ENCODE measurements at regions not wholly inside any gene's neighbourhood (a gene's known extent, or its start where the extent isn't known, plus 50 kb on each side); places are given as distances from the start of the nearest gene placed in this dataset.
A peak's percentile ranks its signal among the peaks of the same experiment; 100 is the strongest.

GRCh38 chr10:27451054-27451453 lies 53.0 kb upstream of the RAB18 start:
- no peaks in the 10 kb centered on the region for H3K9me3 ChIP-seq
- no peak overlapping the region for H3K4me3 ChIP-seq
- H3K27me3 ChIP-seq: no peaks in the 10 kb centered on the region
- no peaks in the 10 kb centered on the region for H3K36me3 ChIP-seq
- H3K4me1 ChIP-seq: no peaks in the 10 kb centered on the region
- DNase-seq (no peak), ATAC-seq (ENCODE audit: low FRiP score in 2 of 2) (no peak)
- no peak overlapping the region for H3K27ac ChIP-seq
- TF ChIP-seq EP300 (IDR thresholded peaks at IDR 0.05) (no peak), POLR2A (IDR thresholded peaks at IDR 0.05) (no peak), CTCF (IDR thresholded peaks at IDR 0.05) (no peak), POLR2AphosphoS5 (IDR thresholded peaks at IDR 0.05) (no peak)
- 83 to 93% methylated on average over 6 of the region's 6 CpGs for WGBS, 2 donors

GRCh38 chr10:27450225-27450624 lies 53.9 kb upstream of the RAB18 start:
- Histone ChIP-seq H3K4me3 (no peak overlapping the region), H3K36me3 (no peaks in the 10 kb centered on the region), H3K9me3 (no peaks in the 10 kb centered on the region), H3K27me3 (no peaks in the 10 kb centered on the region), H3K27ac (no peak overlapping the region), H3K4me1 (no peaks in the 10 kb centered on the region)
- ATAC-seq (ENCODE audit: low FRiP score in 2 of 2) (no peak), DNase-seq (no peak)
- TF ChIP-seq POLR2AphosphoS5 (IDR thresholded peaks at IDR 0.05): no peak
- TF ChIP-seq EP300 (IDR thresholded peaks at IDR 0.05): no peak
- no peak for TF ChIP-seq POLR2A (IDR thresholded peaks at IDR 0.05)
- no peak for TF ChIP-seq CTCF (IDR thresholded peaks at IDR 0.05)

GRCh38 chr10:27449571-27449970 lies 54.5 kb upstream of the RAB18 start:
- TF ChIP-seq CTCF (IDR thresholded peaks at IDR 0.05) (no peak), POLR2AphosphoS5 (IDR thresholded peaks at IDR 0.05) (no peak), POLR2A (IDR thresholded peaks at IDR 0.05) (no peak), EP300 (IDR thresholded peaks at IDR 0.05) (no peak)
- Histone ChIP-seq H3K27ac (no peak overlapping the region), H3K4me1 (no peaks in the 10 kb centered on the region), H3K9me3 (no peaks in the 10 kb centered on the region), H3K4me3 (no peak overlapping the region), H3K27me3 (no peaks in the 10 kb centered on the region), H3K36me3 (no peaks in the 10 kb centered on the region)
- 76 to 85% methylated on average over 4 of the region's 4 CpGs for WGBS, 2 donors
- ATAC-seq (ENCODE audit: low FRiP score in 2 of 2): no peak
- DNase-seq: no peak

- DNase-seq (no peak), ATAC-seq (ENCODE audit: low FRiP score in 2 of 2) (peak in 1 of 2 donors; percentile 35)
- 75% methylated on average over 2 of the region's 2 CpGs for WGBS, 2 donors
- H3K4me1 ChIP-seq: no peaks in the 10 kb centered on the region
- TF ChIP-seq POLR2AphosphoS5 (IDR thresholded peaks at IDR 0.05) (no peak), POLR2A (IDR thresholded peaks at IDR 0.05) (no peak), EP300 (IDR thresholded peaks at IDR 0.05) (no peak), CTCF (IDR thresholded peaks at IDR 0.05) (no peak)
- H3K27me3 ChIP-seq: no peaks in the 10 kb centered on the region
- H3K36me3 ChIP-seq: no peaks in the 10 kb centered on the region
- no peaks in the 10 kb centered on the region for H3K9me3 ChIP-seq
- peak overlapping the region in 1 of 4 donors; percentile 40 for H3K27ac ChIP-seq
- no peak overlapping the region for H3K4me3 ChIP-seq
These were observed 55.2 kb upstream of the RAB18 start for GRCh38 chr10:27448921-27449320.

- no peaks in the 10 kb centered on the region for H3K4me1 ChIP-seq
- H3K27ac ChIP-seq: no peak overlapping the region
- no peak for ATAC-seq (ENCODE audit: low FRiP score in 2 of 2)
- no peaks in the 10 kb centered on the region for H3K36me3 ChIP-seq
- DNase-seq: no peak
- WGBS, 2 donors: 59 to 73% methylated on average over 3 of the region's 3 CpGs
- no peaks in the 10 kb centered on the region for H3K9me3 ChIP-seq
- no peaks in the 10 kb centered on the region for H3K27me3 ChIP-seq
- TF ChIP-seq CTCF (IDR thresholded peaks at IDR 0.05) (no peak), POLR2AphosphoS5 (IDR thresholded peaks at IDR 0.05) (no peak), EP300 (IDR thresholded peaks at IDR 0.05) (no peak), POLR2A (IDR thresholded peaks at IDR 0.05) (no peak)
- H3K4me3 ChIP-seq: no peak overlapping the region
These were observed 56.6 kb upstream of the RAB18 start for GRCh38 chr10:27447540-27447939.
